GM12865 (cell line): ENCODE measurements at regions not wholly inside any gene's neighbourhood (a gene's known extent, or its start where the extent isn't known, plus 50 kb on each side); places are given as distances from the start of the nearest gene placed in this dataset.
A peak's percentile ranks its signal among the peaks of the same experiment; 100 is the strongest.

ENCODE experiments used
- DNase-seq: peaks from one replicate; pipeline ENCODE4 v3.0.0; 2010; ENCODE audit warnings: low read depth
- H3K4me3 ChIP-seq: 2 replicates; pipeline ENCODE4 v1.5.1; 2011; ENCODE audit warnings: mild to moderate bottlenecking, low read depth, low read length, control low read depth
- TF ChIP-seq, protein P1 (sequence below): IDR thresholded peaks from 2 replicates; pipeline ENCODE4 v1.5.1; 2011; ENCODE audit warnings: low read length, control low read depth, low read depth, inconsistent platforms; ENCODE audit not compliant: insufficient read depth; ENCODE audit errors: missing control alignments

DNA sequence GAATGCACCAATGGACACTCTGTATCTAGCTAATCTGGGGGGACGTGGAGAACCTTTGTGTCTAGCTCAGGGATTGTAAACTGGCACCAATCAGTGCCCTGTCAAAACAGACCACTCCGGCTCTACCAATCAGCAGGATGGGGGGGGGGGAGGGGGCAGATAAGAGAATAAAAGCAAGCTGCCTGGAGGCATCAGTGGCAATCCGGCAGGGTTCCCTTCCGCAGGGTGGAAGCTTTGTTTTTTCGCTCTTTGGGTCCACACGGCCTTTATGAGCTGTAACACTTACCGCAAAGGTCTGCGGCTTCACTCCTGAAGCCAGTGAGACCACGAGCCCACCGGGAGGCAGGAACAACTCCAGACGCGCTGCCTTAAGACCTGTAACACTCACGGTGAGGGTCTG is 827.1 kb downstream of the PLOD2 start:
- TF ChIP-seq, protein P1, sequence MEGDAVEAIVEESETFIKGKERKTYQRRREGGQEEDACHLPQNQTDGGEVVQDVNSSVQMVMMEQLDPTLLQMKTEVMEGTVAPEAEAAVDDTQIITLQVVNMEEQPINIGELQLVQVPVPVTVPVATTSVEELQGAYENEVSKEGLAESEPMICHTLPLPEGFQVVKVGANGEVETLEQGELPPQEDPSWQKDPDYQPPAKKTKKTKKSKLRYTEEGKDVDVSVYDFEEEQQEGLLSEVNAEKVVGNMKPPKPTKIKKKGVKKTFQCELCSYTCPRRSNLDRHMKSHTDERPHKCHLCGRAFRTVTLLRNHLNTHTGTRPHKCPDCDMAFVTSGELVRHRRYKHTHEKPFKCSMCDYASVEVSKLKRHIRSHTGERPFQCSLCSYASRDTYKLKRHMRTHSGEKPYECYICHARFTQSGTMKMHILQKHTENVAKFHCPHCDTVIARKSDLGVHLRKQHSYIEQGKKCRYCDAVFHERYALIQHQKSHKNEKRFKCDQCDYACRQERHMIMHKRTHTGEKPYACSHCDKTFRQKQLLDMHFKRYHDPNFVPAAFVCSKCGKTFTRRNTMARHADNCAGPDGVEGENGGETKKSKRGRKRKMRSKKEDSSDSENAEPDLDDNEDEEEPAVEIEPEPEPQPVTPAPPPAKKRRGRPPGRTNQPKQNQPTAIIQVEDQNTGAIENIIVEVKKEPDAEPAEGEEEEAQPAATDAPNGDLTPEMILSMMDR = no peak
- DNase-seq = no peak
- H3K4me3 ChIP-seq = no peak overlapping the region

DNA sequence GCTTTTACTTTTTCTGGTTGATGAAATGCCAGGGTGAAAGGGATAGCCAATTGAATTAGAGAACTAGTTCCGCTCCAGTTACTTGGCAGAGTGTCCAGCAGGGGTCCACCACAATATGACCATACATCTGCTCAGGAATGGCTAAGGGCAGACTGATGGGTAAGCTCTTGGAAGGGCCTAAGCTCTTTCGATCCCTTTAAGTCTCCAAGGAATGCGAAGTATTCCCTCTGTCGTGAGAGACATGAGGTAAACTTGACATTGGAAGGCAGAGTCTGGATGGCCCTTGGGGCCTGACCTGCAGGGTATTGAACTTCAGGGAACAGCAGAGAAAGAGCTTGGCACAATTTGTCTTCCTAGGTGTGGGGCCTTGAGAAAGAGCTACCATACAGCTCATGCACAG is 805.8 kb downstream of the PLOD2 start:
- TF ChIP-seq, protein P1 = no peak
- DNase-seq = no peak
- no peak overlapping the region for H3K4me3 ChIP-seq

GRCh38 chr3:145357453-145357852 is 803.5 kb downstream of the PLOD2 start:
- TF ChIP-seq, protein P1 = no peak
- no peak for DNase-seq
- no peak overlapping the region for H3K4me3 ChIP-seq

GRCh38 chr3:145359040-145359439 is 801.9 kb downstream of the PLOD2 start:
- no peak overlapping the region for H3K4me3 ChIP-seq
- no peak for DNase-seq
- TF ChIP-seq, protein P1 = no peak

DNA sequence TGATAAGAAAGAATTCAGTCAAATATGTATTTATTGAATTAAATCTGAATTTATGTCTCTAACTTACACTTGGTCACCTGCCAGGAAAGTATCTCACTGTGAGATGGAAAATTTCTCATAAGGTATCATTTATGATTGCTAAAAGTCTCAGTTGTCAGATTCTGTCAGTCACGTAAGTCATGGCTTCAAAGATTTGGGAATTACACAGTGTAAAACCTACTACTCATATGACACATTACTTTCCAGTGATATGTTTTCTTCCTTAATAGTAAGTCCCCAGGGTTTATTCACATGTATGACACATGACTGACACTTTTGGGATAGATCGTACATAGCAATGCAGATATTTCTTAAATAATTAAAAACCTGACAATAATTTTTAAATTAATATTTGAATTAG is 792.2 kb downstream of the PLOD2 start:
- no peak for DNase-seq

GRCh38 chr3:145370870-145371269 is 790.1 kb downstream of the PLOD2 start:
- TF ChIP-seq, protein P1 = no peak

More for the DNA sequence above, 792.2 kb downstream of the PLOD2 start:
- TF ChIP-seq, protein P1 = no peak
- H3K4me3 ChIP-seq = no peak overlapping the region

GRCh38 chr3:145377301-145377700 is 783.7 kb downstream of the PLOD2 start:
- H3K4me3 ChIP-seq = no peak overlapping the region
- TF ChIP-seq, protein P1 = no peak
- DNase-seq = no peak

More at GRCh38 chr3:145370870-145371269, 790.1 kb downstream of the PLOD2 start:
- DNase-seq = peak; percentile 20
- peak overlapping the region; percentile 1; the same call in 1 of the 2 replicates for H3K4me3 ChIP-seq
